ENCODE measurements at regions not wholly inside any gene's neighbourhood (a gene's known extent, or its start where the extent isn't known, plus 50 kb on each side); places are given as distances from the start of the nearest gene placed in this dataset.

DNA sequence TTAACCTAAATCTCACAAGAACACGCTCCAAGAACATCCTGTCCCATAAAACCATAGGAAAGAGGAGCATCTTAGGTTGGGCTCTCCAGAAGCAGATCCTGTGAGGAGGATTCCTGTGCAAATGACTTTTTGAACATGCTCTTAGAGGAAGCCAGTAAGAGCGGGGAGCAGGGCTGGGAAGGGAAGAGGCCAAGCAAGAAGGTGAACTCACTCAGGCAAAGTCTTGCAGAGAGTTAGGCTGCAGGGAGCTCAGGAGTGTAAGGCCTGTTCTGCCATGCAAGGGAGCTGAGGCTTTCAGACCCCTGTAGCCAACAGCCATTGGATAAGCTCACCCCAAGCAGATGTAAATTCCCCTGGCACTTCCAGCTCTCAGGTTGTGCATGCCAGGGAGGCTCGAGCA is 63.6 kb upstream of the LY86 start:
- DNase-seq (ENCODE audit: low spot score) = no peak
- no peaks in the 10 kb centered on the region for H3K36me3 ChIP-seq (replicated peaks; ENCODE audit: insufficient read depth, low read depth)
- no peaks in the 10 kb centered on the region for H3K4me1 ChIP-seq (ENCODE audit: insufficient read depth)
- no peak overlapping the region for H3K27ac ChIP-seq
- TF ChIP-seq, protein P1, sequence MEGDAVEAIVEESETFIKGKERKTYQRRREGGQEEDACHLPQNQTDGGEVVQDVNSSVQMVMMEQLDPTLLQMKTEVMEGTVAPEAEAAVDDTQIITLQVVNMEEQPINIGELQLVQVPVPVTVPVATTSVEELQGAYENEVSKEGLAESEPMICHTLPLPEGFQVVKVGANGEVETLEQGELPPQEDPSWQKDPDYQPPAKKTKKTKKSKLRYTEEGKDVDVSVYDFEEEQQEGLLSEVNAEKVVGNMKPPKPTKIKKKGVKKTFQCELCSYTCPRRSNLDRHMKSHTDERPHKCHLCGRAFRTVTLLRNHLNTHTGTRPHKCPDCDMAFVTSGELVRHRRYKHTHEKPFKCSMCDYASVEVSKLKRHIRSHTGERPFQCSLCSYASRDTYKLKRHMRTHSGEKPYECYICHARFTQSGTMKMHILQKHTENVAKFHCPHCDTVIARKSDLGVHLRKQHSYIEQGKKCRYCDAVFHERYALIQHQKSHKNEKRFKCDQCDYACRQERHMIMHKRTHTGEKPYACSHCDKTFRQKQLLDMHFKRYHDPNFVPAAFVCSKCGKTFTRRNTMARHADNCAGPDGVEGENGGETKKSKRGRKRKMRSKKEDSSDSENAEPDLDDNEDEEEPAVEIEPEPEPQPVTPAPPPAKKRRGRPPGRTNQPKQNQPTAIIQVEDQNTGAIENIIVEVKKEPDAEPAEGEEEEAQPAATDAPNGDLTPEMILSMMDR (IDR thresholded peaks at IDR 0.05; ENCODE audit: poor library complexity) = no peak
- TF ChIP-seq EZH2phosphoT487 (IDR thresholded peaks at IDR 0.05; ENCODE audit: low read depth, severe bottlenecking, unreplicated experiment) (no peak), EZH2 (IDR thresholded peaks at IDR 0.05; ENCODE audit: borderline replicate concordance) (no peak)
- no peaks in the 10 kb centered on the region for H3K9me2 ChIP-seq (replicated peaks; ENCODE audit: insufficient read depth)
- H3K4me2 ChIP-seq = no peak overlapping the region
- no peaks in the 10 kb centered on the region for H3K9me3 ChIP-seq (ENCODE audit: low read depth)
- WGBS (ENCODE audit: low lambda C conversion rate, missing lambda C conversion rate) = 86% methylated on average over 3 of the region's 3 CpGs
- no peak overlapping the region for H3K4me3 ChIP-seq
- no peaks in the 10 kb centered on the region for H3K79me2 ChIP-seq
- no peak overlapping the region for H2AFZ ChIP-seq
- peaks cover 13% of the 10 kb centered on the region for H3K27me3 ChIP-seq
- no peaks in the 10 kb centered on the region for H4K20me1 ChIP-seq (ENCODE audit: insufficient read depth, poor library complexity, severe bottlenecking)

DNA sequence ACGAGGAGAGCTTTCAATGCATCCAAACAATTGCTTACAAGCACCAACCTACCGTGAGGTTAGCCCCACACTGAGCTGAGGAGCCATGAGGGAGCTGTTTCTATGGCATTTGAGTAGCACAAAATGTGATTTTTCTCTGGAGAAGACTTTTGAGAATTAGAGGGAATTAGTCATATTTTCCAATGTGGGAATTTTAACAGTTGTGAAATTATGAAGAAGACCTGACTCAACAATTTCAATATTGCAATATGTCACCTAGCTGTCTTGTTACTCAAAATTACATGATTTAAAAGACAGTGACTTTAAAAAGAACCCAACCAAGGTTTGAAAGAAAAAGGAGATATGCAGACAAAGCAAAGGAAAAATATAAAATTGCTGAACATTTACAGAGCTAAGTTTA is 62.6 kb upstream of the LY86 start:
- Histone ChIP-seq H3K9me3 (ENCODE audit: low read depth) (no peaks in the 10 kb centered on the region), H3K27ac (no peak overlapping the region), H4K20me1 (ENCODE audit: insufficient read depth, poor library complexity, severe bottlenecking) (no peaks in the 10 kb centered on the region), H3K79me2 (no peaks in the 10 kb centered on the region), H3K4me3 (no peak overlapping the region), H3K9me2 (replicated peaks; ENCODE audit: insufficient read depth) (no peaks in the 10 kb centered on the region), H3K4me2 (no peak overlapping the region), H2AFZ (no peak overlapping the region), H3K4me1 (ENCODE audit: insufficient read depth) (no peaks in the 10 kb centered on the region), H3K27me3 (peaks cover 13% of the 10 kb centered on the region), H3K36me3 (replicated peaks; ENCODE audit: insufficient read depth, low read depth) (no peaks in the 10 kb centered on the region)
- 83% methylated on average over 2 of the region's 2 CpGs for WGBS (ENCODE audit: low lambda C conversion rate, missing lambda C conversion rate)
- TF ChIP-seq EZH2phosphoT487 (IDR thresholded peaks at IDR 0.05; ENCODE audit: low read depth, severe bottlenecking, unreplicated experiment) = no peak
- TF ChIP-seq, protein P1 (IDR thresholded peaks at IDR 0.05; ENCODE audit: poor library complexity) = no peak
- no peak for TF ChIP-seq EZH2 (IDR thresholded peaks at IDR 0.05; ENCODE audit: borderline replicate concordance)
- no peak for DNase-seq (ENCODE audit: low spot score)

DNA sequence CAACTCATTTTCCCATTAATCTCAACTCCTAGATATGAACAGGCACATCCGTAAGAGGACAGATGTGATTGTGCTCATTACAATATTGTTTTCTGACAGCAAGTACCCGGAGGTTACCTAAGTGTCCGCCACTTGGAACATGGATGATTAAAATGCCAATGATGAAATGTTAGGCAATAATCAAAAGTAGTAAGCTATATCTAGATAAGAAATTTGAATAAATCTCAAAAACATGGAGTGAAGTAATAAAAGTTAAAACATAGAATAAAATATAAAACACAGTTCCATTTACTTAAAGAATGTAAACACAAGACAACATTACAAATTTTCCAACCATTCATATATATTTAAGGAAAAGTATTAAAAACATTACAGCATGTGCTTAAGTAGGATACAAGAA is 59.2 kb upstream of the LY86 start:
- TF ChIP-seq, protein P1 (IDR thresholded peaks at IDR 0.05; ENCODE audit: poor library complexity) = no peak
- TF ChIP-seq EZH2 (IDR thresholded peaks at IDR 0.05; ENCODE audit: borderline replicate concordance) = no peak
- TF ChIP-seq EZH2phosphoT487 (IDR thresholded peaks at IDR 0.05; ENCODE audit: low read depth, severe bottlenecking, unreplicated experiment) = no peak
- no peak overlapping the region for H3K4me3 ChIP-seq
- H3K27me3 ChIP-seq = peaks cover 2% of the 10 kb centered on the region
- no peaks in the 10 kb centered on the region for H3K36me3 ChIP-seq (replicated peaks; ENCODE audit: insufficient read depth, low read depth)
- H2AFZ ChIP-seq = no peak overlapping the region
- no peaks in the 10 kb centered on the region for H3K9me2 ChIP-seq (replicated peaks; ENCODE audit: insufficient read depth)
- H3K79me2 ChIP-seq = no peaks in the 10 kb centered on the region
- no peak overlapping the region for H3K27ac ChIP-seq
- no peak for DNase-seq (ENCODE audit: low spot score)
- H3K9me3 ChIP-seq (ENCODE audit: low read depth) = no peaks in the 10 kb centered on the region
- 81% methylated on average over 3 of the region's 3 CpGs for WGBS (ENCODE audit: low lambda C conversion rate, missing lambda C conversion rate)
- H4K20me1 ChIP-seq (ENCODE audit: insufficient read depth, poor library complexity, severe bottlenecking) = no peaks in the 10 kb centered on the region
- H3K4me1 ChIP-seq (ENCODE audit: insufficient read depth) = no peaks in the 10 kb centered on the region
- H3K4me2 ChIP-seq = no peak overlapping the region

DNA sequence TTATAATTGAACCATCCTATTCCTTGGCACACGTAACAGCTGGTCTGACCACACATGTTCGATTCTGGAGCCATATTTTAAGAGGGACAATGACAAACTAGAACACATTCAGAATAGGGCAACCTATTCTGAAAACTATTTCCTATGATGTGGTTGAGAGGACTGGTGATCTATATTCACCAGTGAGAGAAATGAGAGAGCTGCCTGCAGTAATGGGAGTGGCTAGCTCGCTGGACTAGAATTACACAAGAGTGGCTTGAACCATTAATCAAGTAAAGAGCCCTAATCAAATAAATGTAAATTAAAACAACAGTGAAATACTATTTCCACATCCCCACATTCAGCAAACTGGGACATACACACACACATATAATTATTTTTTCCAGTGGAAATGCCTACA is 55.3 kb upstream of the LY86 start:
- Histone ChIP-seq H2AFZ (no peak overlapping the region), H3K27me3 (peaks cover 6% of the 10 kb centered on the region), H3K79me2 (no peaks in the 10 kb centered on the region), H3K27ac (no peak overlapping the region), H3K4me2 (no peak overlapping the region), H4K20me1 (ENCODE audit: insufficient read depth, poor library complexity, severe bottlenecking) (no peaks in the 10 kb centered on the region), H3K9me2 (replicated peaks; ENCODE audit: insufficient read depth) (no peaks in the 10 kb centered on the region), H3K4me3 (no peak overlapping the region), H3K4me1 (ENCODE audit: insufficient read depth) (no peaks in the 10 kb centered on the region), H3K36me3 (replicated peaks; ENCODE audit: insufficient read depth, low read depth) (no peaks in the 10 kb centered on the region), H3K9me3 (ENCODE audit: low read depth) (no peaks in the 10 kb centered on the region)
- 91% methylated on average over 3 of the region's 3 CpGs for WGBS (ENCODE audit: low lambda C conversion rate, missing lambda C conversion rate)
- TF ChIP-seq, protein P1 (IDR thresholded peaks at IDR 0.05; ENCODE audit: poor library complexity) = no peak
- no peak for TF ChIP-seq EZH2phosphoT487 (IDR thresholded peaks at IDR 0.05; ENCODE audit: low read depth, severe bottlenecking, unreplicated experiment)
- no peak for TF ChIP-seq EZH2 (IDR thresholded peaks at IDR 0.05; ENCODE audit: borderline replicate concordance)
- no peak for DNase-seq (ENCODE audit: low spot score)

Data from hepatocyte (in vitro differentiated cells).